Lower leg skin (tissue), 4 donors: ENCODE measurements at regions not wholly inside any gene's neighbourhood (a gene's known extent, or its start where the extent isn't known, plus 50 kb on each side); places are given as distances from the start of the nearest gene placed in this dataset.

ENCODE experiments used
- DNase-seq, 2 donors: peaks; one replicate each; pipeline ENCODE4 v3.0.0-alpha.2; 2019; ENCODE audit warnings: low spot score in 2 of 2
- H3K4me3 ChIP-seq: fragments of 200-600 bp; sonication (generic); 2 replicates; pipeline ENCODE4 v1.5.1; 2017; ENCODE audit warnings: mild to moderate bottlenecking, low read depth; ENCODE audit not compliant: poor library complexity, severe bottlenecking
- CTCF ChIP-seq, 3 donors: fragments of 450-650 bp; IDR thresholded peaks; one replicate each; pipeline ENCODE4 v1.5.1; 2016; ENCODE audit warnings: antibody characterized with exemption in 3 of 3, mild to moderate bottlenecking in 3 of 3, moderate library complexity in 2 of 3
- POLR2A ChIP-seq, 2 donors: fragments of 450-650 bp; IDR thresholded peaks; one replicate each; pipeline ENCODE4 v1.6.1; 2016 to 2017; ENCODE audit warnings: antibody characterized with exemption in 2 of 2, mild to moderate bottlenecking in 1 of 2, moderate library complexity in 1 of 2
- WGBS, 2 donors: methylation state at CpG; one replicate each; pipeline ENCODE4 v1.1.5; 2018; 5-methylcytosine and 5-hydroxymethylcytosine counted together
- intact Hi-C: fragments of 100-400 bp; cut with DNase I; formaldehyde crosslinking; loops from one replicate; pipeline ENCODE4 v1.15.0; 2023; ENCODE audit warnings: low total_unique reads

- no peak for DNase-seq
Measured at GRCh38 chr11:15821451-15821850, 534.9 kb downstream of the SOX6 start.

GRCh38 chr11:15824060-15824459, 532.3 kb downstream of the SOX6 start:
- TF ChIP-seq POLR2A (IDR thresholded peaks at IDR 0.05) (no peak), CTCF (IDR thresholded peaks at IDR 0.05) (no peak)
- intact Hi-C loops, result no loop called here
- DNase-seq, result no peak
- no peak overlapping the region for H3K4me3 ChIP-seq
- WGBS, 2 donors, result 86 to 91% methylated on average over 1 of the region's 1 CpG

More at GRCh38 chr11:15821451-15821850, 534.9 kb downstream of the SOX6 start:
- TF ChIP-seq POLR2A (IDR thresholded peaks at IDR 0.05) (no peak), CTCF (IDR thresholded peaks at IDR 0.05) (no peak)
- intact Hi-C loops, result no loop called here
- no peak overlapping the region for H3K4me3 ChIP-seq

GRCh38 chr11:15825976-15826650, 530.2 kb downstream of the SOX6 start:
- intact Hi-C loops, result no loop called here
- H3K4me3 ChIP-seq, result no peak overlapping the region
- TF ChIP-seq CTCF (IDR thresholded peaks at IDR 0.05) (no peak), POLR2A (IDR thresholded peaks at IDR 0.05) (no peak)
- 66 to 70% methylated on average over 7 of the region's 7 CpGs for WGBS, 2 donors
- no peak for DNase-seq

GRCh38 chr11:15826826-15827225, 529.5 kb downstream of the SOX6 start:
- no peak overlapping the region for H3K4me3 ChIP-seq
- no peak for TF ChIP-seq POLR2A (IDR thresholded peaks at IDR 0.05)
- TF ChIP-seq CTCF (IDR thresholded peaks at IDR 0.05), result no peak
- intact Hi-C loops, result no loop called here
- no peak for DNase-seq

GRCh38 chr11:15828215-15828853, 528.0 kb downstream of the SOX6 start:
- WGBS, 2 donors, result 62 to 67% methylated on average over 9 of the region's 9 CpGs
- no peak for DNase-seq
- no peak overlapping the region for H3K4me3 ChIP-seq
- no peak for TF ChIP-seq POLR2A (IDR thresholded peaks at IDR 0.05)
- no peak for TF ChIP-seq CTCF (IDR thresholded peaks at IDR 0.05)
- intact Hi-C loops, result no loop called here

GRCh38 chr11:15829312-15829711, 527.0 kb downstream of the SOX6 start:
- no peak overlapping the region for H3K4me3 ChIP-seq
- intact Hi-C loops, result no loop called here
- WGBS, 2 donors, result 52 to 68% methylated on average over 1 of the region's 1 CpG
- TF ChIP-seq CTCF (IDR thresholded peaks at IDR 0.05), result no peak
- no peak for TF ChIP-seq POLR2A (IDR thresholded peaks at IDR 0.05)
- no peak for DNase-seq
